RWPE2 (cell line): ENCODE measurements at regions not wholly inside any gene's neighbourhood (a gene's known extent, or its start where the extent isn't known, plus 50 kb on each side); places are given as distances from the start of the nearest gene placed in this dataset.

Experiments
- ATAC-seq: fragments of 200-7000 bp; cut with Tn5 transposase; 3 replicates; pipeline ENCODE4 v1.9.1; 2021; ENCODE audit warnings: low read depth
- DNase-seq: peaks from one replicate; pipeline ENCODE4 v3.0.0-alpha.2; 2020; ENCODE audit warnings: low spot score
- H3K27ac ChIP-seq: fragments of 450-650 bp; 2 replicates; pipeline ENCODE4 v1.5.1; 2017; ENCODE audit warnings: mild to moderate bottlenecking; ENCODE audit not compliant: poor library complexity, severe bottlenecking
- H3K27me3 ChIP-seq: fragments of 250-450 bp; sonication (Bioruptor Pico); 2 replicates; pipeline ENCODE4 v1.5.1; 2021; ENCODE audit warnings: mild to moderate bottlenecking, moderate library complexity; ENCODE audit not compliant: insufficient read depth, poor library complexity, severe bottlenecking
- H3K36me3 ChIP-seq: fragments of 250-450 bp; sonication (Bioruptor Pico); 2 replicates; pipeline ENCODE4 v1.5.1; 2020; ENCODE audit warnings: low read depth, mild to moderate bottlenecking, moderate library complexity
- H3K4me1 ChIP-seq: fragments of 250-450 bp; sonication (Bioruptor Pico); 2 replicates; pipeline ENCODE4 v1.5.1; 2021; ENCODE audit warnings: mild to moderate bottlenecking, moderate library complexity; ENCODE audit not compliant: insufficient read depth, poor library complexity, severe bottlenecking
- H3K4me3 ChIP-seq: fragments of 250-450 bp; sonication (Bioruptor Pico); 2 replicates; pipeline ENCODE4 v1.5.1; 2021; ENCODE audit warnings: mild to moderate bottlenecking, moderate library complexity; ENCODE audit not compliant: severe bottlenecking
- H3K9me3 ChIP-seq: fragments of 250-450 bp; sonication (Bioruptor Pico); 2 replicates; pipeline ENCODE4 v1.5.1; 2021; ENCODE audit warnings: mild to moderate bottlenecking, moderate library complexity; ENCODE audit not compliant: severe bottlenecking
- TF ChIP-seq, protein P1 (sequence below): fragments of 450-650 bp; IDR thresholded peaks from one replicate; pipeline ENCODE4 v1.5.1; 2017; ENCODE audit warnings: mild to moderate bottlenecking, moderate library complexity; ENCODE audit not compliant: poor library complexity, severe bottlenecking

DNA sequence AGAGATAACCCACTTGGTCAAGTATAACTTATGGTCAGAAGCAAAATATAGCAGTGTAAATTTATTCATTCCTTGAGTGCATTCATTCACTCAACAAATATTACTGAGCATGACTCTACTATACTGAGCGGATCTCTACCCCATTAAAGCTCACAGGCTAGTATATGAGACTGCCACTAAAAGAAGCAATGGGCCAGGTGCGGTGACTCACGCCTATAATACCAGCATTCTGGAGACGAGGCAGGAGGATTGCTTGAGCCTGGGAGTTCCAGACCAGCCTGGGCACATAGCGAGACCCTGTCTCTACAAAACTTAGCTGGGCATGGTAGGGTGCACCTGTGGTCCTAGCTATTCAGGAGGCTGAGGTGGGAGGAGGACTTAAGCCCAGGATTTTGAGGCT is 197.6 kb upstream of the BLID start:
- no peaks in the 10 kb centered on the region for H3K27me3 ChIP-seq
- ATAC-seq (no peak), DNase-seq (no peak)
- H3K36me3 ChIP-seq: no peaks in the 10 kb centered on the region
- H3K4me3 ChIP-seq: no peak overlapping the region
- H3K9me3 ChIP-seq: no peaks in the 10 kb centered on the region
- H3K27ac ChIP-seq: no peak overlapping the region
- no peaks in the 10 kb centered on the region for H3K4me1 ChIP-seq
- TF ChIP-seq, protein P1, sequence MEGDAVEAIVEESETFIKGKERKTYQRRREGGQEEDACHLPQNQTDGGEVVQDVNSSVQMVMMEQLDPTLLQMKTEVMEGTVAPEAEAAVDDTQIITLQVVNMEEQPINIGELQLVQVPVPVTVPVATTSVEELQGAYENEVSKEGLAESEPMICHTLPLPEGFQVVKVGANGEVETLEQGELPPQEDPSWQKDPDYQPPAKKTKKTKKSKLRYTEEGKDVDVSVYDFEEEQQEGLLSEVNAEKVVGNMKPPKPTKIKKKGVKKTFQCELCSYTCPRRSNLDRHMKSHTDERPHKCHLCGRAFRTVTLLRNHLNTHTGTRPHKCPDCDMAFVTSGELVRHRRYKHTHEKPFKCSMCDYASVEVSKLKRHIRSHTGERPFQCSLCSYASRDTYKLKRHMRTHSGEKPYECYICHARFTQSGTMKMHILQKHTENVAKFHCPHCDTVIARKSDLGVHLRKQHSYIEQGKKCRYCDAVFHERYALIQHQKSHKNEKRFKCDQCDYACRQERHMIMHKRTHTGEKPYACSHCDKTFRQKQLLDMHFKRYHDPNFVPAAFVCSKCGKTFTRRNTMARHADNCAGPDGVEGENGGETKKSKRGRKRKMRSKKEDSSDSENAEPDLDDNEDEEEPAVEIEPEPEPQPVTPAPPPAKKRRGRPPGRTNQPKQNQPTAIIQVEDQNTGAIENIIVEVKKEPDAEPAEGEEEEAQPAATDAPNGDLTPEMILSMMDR: no peak

DNA sequence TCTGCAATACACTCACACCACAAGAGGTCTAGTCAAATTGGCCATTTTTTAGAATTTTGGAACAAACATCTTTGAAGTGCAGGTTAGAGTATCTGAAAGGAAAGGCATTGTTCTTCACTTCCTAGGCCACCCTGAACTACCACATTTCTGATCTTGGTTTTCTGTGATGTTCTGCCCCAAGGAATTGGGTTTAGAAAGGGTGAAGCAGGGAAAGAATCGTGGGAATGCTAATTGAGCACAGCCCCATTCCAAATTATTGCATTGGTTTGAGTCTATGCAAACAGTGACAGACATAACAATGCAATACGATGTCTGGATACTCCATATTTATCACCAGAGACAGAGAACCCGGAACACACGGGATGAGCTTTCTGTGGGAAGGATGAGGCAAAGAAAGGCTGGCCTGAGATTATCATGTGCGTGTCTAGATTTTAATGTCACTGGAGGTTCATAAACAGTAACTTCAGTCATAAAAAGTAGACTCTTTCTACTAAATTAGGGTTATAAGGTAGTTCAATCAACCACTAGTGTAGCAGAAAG is 195.3 kb upstream of the BLID start:
- H3K36me3 ChIP-seq: no peaks in the 10 kb centered on the region
- H3K27me3 ChIP-seq: no peaks in the 10 kb centered on the region
- no peaks in the 10 kb centered on the region for H3K9me3 ChIP-seq
- ATAC-seq (no peak), DNase-seq (no peak)
- TF ChIP-seq, protein P1: no peak
- H3K4me1 ChIP-seq: no peaks in the 10 kb centered on the region
- no peak overlapping the region for H3K4me3 ChIP-seq
- H3K27ac ChIP-seq: no peak overlapping the region

DNA sequence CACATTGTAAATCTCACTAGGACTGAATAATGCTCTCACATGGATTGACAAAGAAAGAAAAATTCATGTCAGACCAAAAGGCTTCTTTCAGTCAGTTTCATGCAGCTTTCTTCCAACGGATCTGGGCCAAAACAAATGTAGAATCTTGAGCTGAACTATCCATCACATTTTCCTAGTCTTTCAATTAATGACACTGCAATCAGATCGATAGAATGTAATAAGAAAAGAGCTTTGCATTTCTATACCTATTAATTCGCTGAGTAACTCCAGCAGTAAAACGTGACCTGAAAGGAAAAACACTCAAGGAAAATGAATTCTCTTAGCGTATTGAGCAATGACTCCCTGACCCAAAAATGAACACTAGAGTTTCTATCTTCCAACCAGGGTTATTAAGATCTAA is 194.8 kb upstream of the BLID start:
- DNase-seq: no peak
- TF ChIP-seq, protein P1: no peak

DNA sequence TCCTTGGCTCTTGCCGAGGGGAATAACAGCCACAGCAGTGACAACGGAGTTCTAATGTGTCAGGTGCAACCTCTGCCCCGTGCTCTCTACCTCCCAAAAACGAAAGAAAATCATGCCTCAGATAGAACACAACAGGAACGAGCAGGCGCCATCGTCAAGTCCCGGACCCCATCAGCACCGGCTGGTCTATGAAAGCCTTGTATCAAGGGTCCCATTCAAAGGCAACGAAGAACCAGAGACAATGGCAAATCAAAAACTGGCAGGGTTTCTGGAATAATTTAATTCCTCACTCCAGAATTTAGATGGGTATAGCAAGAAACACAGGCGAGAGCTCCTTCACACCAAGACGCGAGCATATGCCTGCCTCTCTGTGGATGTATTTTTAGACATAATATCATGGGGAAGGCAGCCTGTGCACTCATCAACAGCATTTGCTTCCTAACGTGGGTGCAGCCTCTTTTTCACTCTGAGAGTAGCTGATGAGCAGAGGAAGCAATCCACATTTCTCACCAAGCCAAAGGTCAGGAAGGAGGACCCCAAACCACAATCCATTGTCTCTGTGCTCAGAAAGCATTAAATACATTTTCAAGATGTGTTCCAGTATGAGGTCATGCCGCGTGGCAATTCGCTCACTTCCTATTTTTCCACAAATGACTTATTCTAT is 193.4 kb upstream of the BLID start:
- Histone ChIP-seq H3K27ac (no peak overlapping the region), H3K36me3 (no peaks in the 10 kb centered on the region)

More for the DNA sequence above, 194.8 kb upstream of the BLID start:
- Histone ChIP-seq H3K4me1 (no peaks in the 10 kb centered on the region), H3K4me3 (no peak overlapping the region), H3K36me3 (no peaks in the 10 kb centered on the region), H3K9me3 (no peaks in the 10 kb centered on the region), H3K27me3 (no peaks in the 10 kb centered on the region), H3K27ac (no peak overlapping the region)
- ATAC-seq: no peak

DNA sequence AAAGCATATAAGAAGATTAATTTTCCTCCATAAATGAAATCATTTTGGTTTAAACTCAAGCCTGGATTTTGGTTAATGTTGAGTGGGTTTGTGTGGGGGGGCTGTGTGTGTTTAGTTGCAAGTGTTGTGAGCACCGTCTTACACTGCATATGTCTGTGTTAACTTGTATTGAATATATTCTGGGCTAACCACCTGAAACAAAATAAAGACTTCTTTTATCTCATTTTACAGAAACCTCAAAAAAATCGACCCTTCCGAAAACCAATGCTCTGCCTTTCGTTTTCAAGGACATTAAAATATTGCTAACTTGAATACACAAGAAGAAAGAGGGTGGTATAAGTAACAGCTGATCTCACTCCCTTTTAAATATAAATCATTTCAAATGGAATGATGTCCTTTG is 192.2 kb upstream of the BLID start:
- H3K27ac ChIP-seq: no peak overlapping the region
- TF ChIP-seq, protein P1: no peak

More for the DNA sequence above, 193.4 kb upstream of the BLID start:
- no peak for ATAC-seq
- no peaks in the 10 kb centered on the region for H3K9me3 ChIP-seq
- H3K4me3 ChIP-seq: no peak overlapping the region
- TF ChIP-seq, protein P1: no peak
- H3K4me1 ChIP-seq: no peaks in the 10 kb centered on the region
- DNase-seq: no peak
- H3K27me3 ChIP-seq: no peaks in the 10 kb centered on the region

More for the DNA sequence above, 192.2 kb upstream of the BLID start:
- H3K9me3 ChIP-seq: no peaks in the 10 kb centered on the region
- ATAC-seq (no peak), DNase-seq (no peak)
- H3K27me3 ChIP-seq: no peaks in the 10 kb centered on the region
- no peaks in the 10 kb centered on the region for H3K36me3 ChIP-seq
- H3K4me3 ChIP-seq: no peak overlapping the region
- no peaks in the 10 kb centered on the region for H3K4me1 ChIP-seq
